ENCODE measurements at regions not wholly inside any gene's neighbourhood (a gene's known extent, or its start where the extent isn't known, plus 50 kb on each side); places are given as distances from the start of the nearest gene placed in this dataset.

- H3K36me3 ChIP-seq (ENCODE audit: insufficient read depth, low read length) = no peaks in the 10 kb centered on the region
- ATAC-seq (ENCODE audit: insufficient read depth, low read depth) (no peak), DNase-seq (no peak)
- no peak overlapping the region for H3K4me3 ChIP-seq (ENCODE audit: low read depth in 1 of 2, low read length in 2 of 2)
- H3K4me1 ChIP-seq (ENCODE audit: insufficient read depth, low read length) = no peaks in the 10 kb centered on the region
- no peaks in the 10 kb centered on the region for H3K9me3 ChIP-seq (ENCODE audit: insufficient read depth, low read length, severe bottlenecking)
- H4K20me1 ChIP-seq (ENCODE audit: insufficient read depth, low read length) = no peaks in the 10 kb centered on the region
- H3K27ac ChIP-seq (ENCODE audit: low read length) = no peak overlapping the region
- H3K4me2 ChIP-seq (ENCODE audit: insufficient read depth, low read length) = no peak overlapping the region
- H2AFZ ChIP-seq (ENCODE audit: low read depth, low read length) = no peak overlapping the region
- H3K27me3 ChIP-seq (ENCODE audit: insufficient read depth, low read length, poor library complexity) = no peaks in the 10 kb centered on the region
- H3K79me2 ChIP-seq (ENCODE audit: insufficient read depth, low read length) = no peaks in the 10 kb centered on the region
- TF ChIP-seq CTCF (IDR thresholded peaks at IDR 0.05; ENCODE audit: borderline replicate concordance, extremely low read depth, low read length, poor library complexity, severe bottlenecking) (no peak), EZH2 (IDR thresholded peaks at IDR 0.05; ENCODE audit: borderline replicate concordance, low read depth, low read length, severe bottlenecking) (no peak)
- no peak overlapping the region for H3K9ac ChIP-seq (ENCODE audit: low read depth, low read length)
Measured at GRCh38 chr7:33810356-33810755, 95.0 kb upstream of the BMPER start.

GRCh38 chr7:33813331-33813730 lies 92.0 kb upstream of the BMPER start:
- TF ChIP-seq CTCF (IDR thresholded peaks at IDR 0.05; ENCODE audit: borderline replicate concordance, extremely low read depth, low read length, poor library complexity, severe bottlenecking) (no peak), EZH2 (IDR thresholded peaks at IDR 0.05; ENCODE audit: borderline replicate concordance, low read depth, low read length, severe bottlenecking) (no peak)
- no peak for DNase-seq
- Histone ChIP-seq H2AFZ (ENCODE audit: low read depth, low read length) (no peak overlapping the region), H4K20me1 (ENCODE audit: insufficient read depth, low read length) (no peaks in the 10 kb centered on the region), H3K4me3 (ENCODE audit: low read depth in 1 of 2, low read length in 2 of 2) (no peak overlapping the region), H3K36me3 (ENCODE audit: insufficient read depth, low read length) (no peaks in the 10 kb centered on the region), H3K27me3 (ENCODE audit: insufficient read depth, low read length, poor library complexity) (no peaks in the 10 kb centered on the region), H3K4me2 (ENCODE audit: insufficient read depth, low read length) (no peak overlapping the region), H3K9ac (ENCODE audit: low read depth, low read length) (no peak overlapping the region), H3K9me3 (ENCODE audit: insufficient read depth, low read length, severe bottlenecking) (no peaks in the 10 kb centered on the region), H3K79me2 (ENCODE audit: insufficient read depth, low read length) (no peaks in the 10 kb centered on the region), H3K27ac (ENCODE audit: low read length) (no peak overlapping the region), H3K4me1 (ENCODE audit: insufficient read depth, low read length) (no peaks in the 10 kb centered on the region)
- ATAC-seq (ENCODE audit: insufficient read depth, low read depth) = no peak

- H3K27me3 ChIP-seq (ENCODE audit: insufficient read depth, low read length, poor library complexity) = no peaks in the 10 kb centered on the region
- H3K27ac ChIP-seq (ENCODE audit: low read length) = no peak overlapping the region
- DNase-seq (no peak), ATAC-seq (ENCODE audit: insufficient read depth, low read depth) (no peak)
- peak overlapping the region; percentile 27; the same call in 1 of the 2 replicates for H3K4me2 ChIP-seq (ENCODE audit: insufficient read depth, low read length)
- H3K36me3 ChIP-seq (ENCODE audit: insufficient read depth, low read length) = no peaks in the 10 kb centered on the region
- H4K20me1 ChIP-seq (ENCODE audit: insufficient read depth, low read length) = no peaks in the 10 kb centered on the region
- no peak overlapping the region for H3K9ac ChIP-seq (ENCODE audit: low read depth, low read length)
- H2AFZ ChIP-seq (ENCODE audit: low read depth, low read length) = 0 out of 2 replicates have a peak overlapping the region, but pooled peaks have one; percentile 21
- H3K4me1 ChIP-seq (ENCODE audit: insufficient read depth, low read length) = no peaks in the 10 kb centered on the region
- TF ChIP-seq EZH2 (IDR thresholded peaks at IDR 0.05; ENCODE audit: borderline replicate concordance, low read depth, low read length, severe bottlenecking) (no peak), CTCF (IDR thresholded peaks at IDR 0.05; ENCODE audit: borderline replicate concordance, extremely low read depth, low read length, poor library complexity, severe bottlenecking) (no peak)
- no peak overlapping the region for H3K4me3 ChIP-seq (ENCODE audit: low read depth in 1 of 2, low read length in 2 of 2)
- H3K79me2 ChIP-seq (ENCODE audit: insufficient read depth, low read length) = no peaks in the 10 kb centered on the region
- H3K9me3 ChIP-seq (ENCODE audit: insufficient read depth, low read length, severe bottlenecking) = no peaks in the 10 kb centered on the region
Measured at GRCh38 chr7:33814400-33814799, 90.9 kb upstream of the BMPER start.

- TF ChIP-seq CTCF (IDR thresholded peaks at IDR 0.05; ENCODE audit: borderline replicate concordance, extremely low read depth, low read length, poor library complexity, severe bottlenecking) (no peak), EZH2 (IDR thresholded peaks at IDR 0.05; ENCODE audit: borderline replicate concordance, low read depth, low read length, severe bottlenecking) (no peak)
Measured at GRCh38 chr7:33814936-33815335, 90.4 kb upstream of the BMPER start.

More at GRCh38 chr7:33814936-33815335, 90.4 kb upstream of the BMPER start:
- Histone ChIP-seq H3K27me3 (ENCODE audit: insufficient read depth, low read length, poor library complexity) (no peaks in the 10 kb centered on the region), H4K20me1 (ENCODE audit: insufficient read depth, low read length) (no peaks in the 10 kb centered on the region), H3K9me3 (ENCODE audit: insufficient read depth, low read length, severe bottlenecking) (no peaks in the 10 kb centered on the region), H3K4me1 (ENCODE audit: insufficient read depth, low read length) (no peaks in the 10 kb centered on the region), H3K4me3 (ENCODE audit: low read depth in 1 of 2, low read length in 2 of 2) (no peak overlapping the region), H2AFZ (ENCODE audit: low read depth, low read length) (no peak overlapping the region), H3K9ac (ENCODE audit: low read depth, low read length) (no peak overlapping the region), H3K36me3 (ENCODE audit: insufficient read depth, low read length) (no peaks in the 10 kb centered on the region), H3K79me2 (ENCODE audit: insufficient read depth, low read length) (no peaks in the 10 kb centered on the region), H3K27ac (ENCODE audit: low read length) (no peak overlapping the region), H3K4me2 (ENCODE audit: insufficient read depth, low read length) (no peak overlapping the region)
- DNase-seq (no peak), ATAC-seq (ENCODE audit: insufficient read depth, low read depth) (no peak)
